Stimulated activated CD4-positive, alpha-beta T cell treated with anti-CD3 and anti-CD28 coated beads, TNF-alpha, amount 100 ng/mL, for 1 hour (primary cell): ENCODE measurements at regions not wholly inside any gene's neighbourhood (a gene's known extent, or its start where the extent isn't known, plus 50 kb on each side); places are given as distances from the start of the nearest gene placed in this dataset.

Experiments used
- DNase-seq, 3 donors: peaks; one replicate each; pipeline ENCODE4 v3.0.0-alpha.2; 2020; ENCODE audit warnings: low read depth in 3 of 3, low spot score in 1 of 3

GRCh38 chr2:19810148-19810547, 91.6 kb downstream of the TTC32 start:
- DNase-seq, result no peak

- DNase-seq, result no peak
These were observed 92.6 kb downstream of the TTC32 start for GRCh38 chr2:19809206-19809605.

GRCh38 chr2:19807866-19808265, 93.9 kb downstream of the TTC32 start:
- no peak for DNase-seq

- no peak for DNase-seq
These were observed 94.4 kb downstream of the TTC32 start for GRCh38 chr2:19807346-19807745.

- DNase-seq, result no peak
These were observed 95.2 kb downstream of the TTC32 start for GRCh38 chr2:19806591-19806990.

- DNase-seq, result no peak
These were observed 95.7 kb downstream of the TTC32 start for GRCh38 chr2:19806131-19806530.

- DNase-seq, result no peak
These were observed 96.5 kb downstream of the TTC32 start for GRCh38 chr2:19805266-19805665.

GRCh38 chr2:19804639-19805260, 97.0 kb downstream of the TTC32 start:
- no peak for DNase-seq

GRCh38 chr2:19802086-19802841, 99.5 kb downstream of the TTC32 start:
- DNase-seq, result no peak

- DNase-seq, result no peak
These were observed 100.3 kb downstream of the TTC32 start for GRCh38 chr2:19801367-19802080.

- no peak for DNase-seq
These were observed 101.0 kb downstream of the TTC32 start for GRCh38 chr2:19800796-19801195.

GRCh38 chr2:19799881-19800780, 101.7 kb downstream of the TTC32 start:
- DNase-seq, result no peak

GRCh38 chr2:19797871-19798270, 103.9 kb downstream of the TTC32 start:
- no peak for DNase-seq

- no peak for DNase-seq
These were observed 104.5 kb downstream of the TTC32 start for GRCh38 chr2:19797243-19797810.

GRCh38 chr2:19796035-19796695, 105.6 kb downstream of the TTC32 start:
- DNase-seq, result no peak

- no peak for DNase-seq
These were observed 108.5 kb downstream of the TTC32 start for GRCh38 chr2:19793132-19793750.

- no peak for DNase-seq
These were observed 111.5 kb downstream of the TTC32 start for GRCh38 chr2:19790291-19790690.

GRCh38 chr2:19787134-19787533, 114.6 kb downstream of the TTC32 start:
- DNase-seq, result no peak

GRCh38 chr2:19786408-19787058, 115.2 kb downstream of the TTC32 start:
- no peak for DNase-seq
